ENCODE measurements at regions not wholly inside any gene's neighbourhood (a gene's known extent, or its start where the extent isn't known, plus 50 kb on each side); places are given as distances from the start of the nearest gene placed in this dataset.

- no peak for DNase-seq
These were observed 109.0 kb downstream of the OLFM1 start for GRCh38 chr9:135196474-135196873.

DNA sequence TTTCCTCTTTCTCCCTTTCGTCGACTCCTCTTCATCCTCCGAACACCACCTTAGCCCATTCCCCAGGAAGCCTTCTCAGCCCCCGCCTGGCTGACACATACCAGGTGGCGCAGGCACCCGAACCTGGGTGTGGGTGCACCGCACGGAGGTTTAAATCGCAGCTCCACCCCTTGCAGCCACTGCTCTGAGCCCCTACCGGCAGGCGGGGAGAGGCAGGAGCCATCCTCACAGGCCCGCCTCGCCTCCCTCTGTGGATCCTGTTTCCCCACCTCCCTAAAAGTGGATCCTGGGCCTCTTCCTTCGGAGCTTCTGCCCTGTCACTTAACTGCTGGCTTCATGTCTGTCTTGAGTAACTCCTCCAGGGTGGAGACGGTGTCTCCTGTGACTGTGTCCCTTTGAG is 110.7 kb downstream of the OLFM1 start:
- no peak for DNase-seq

GRCh38 chr9:135198586-135199285 is 111.3 kb downstream of the OLFM1 start:
- no peak for DNase-seq

- no peak for DNase-seq
These were observed 112.0 kb downstream of the OLFM1 start for GRCh38 chr9:135199489-135199888.

DNA sequence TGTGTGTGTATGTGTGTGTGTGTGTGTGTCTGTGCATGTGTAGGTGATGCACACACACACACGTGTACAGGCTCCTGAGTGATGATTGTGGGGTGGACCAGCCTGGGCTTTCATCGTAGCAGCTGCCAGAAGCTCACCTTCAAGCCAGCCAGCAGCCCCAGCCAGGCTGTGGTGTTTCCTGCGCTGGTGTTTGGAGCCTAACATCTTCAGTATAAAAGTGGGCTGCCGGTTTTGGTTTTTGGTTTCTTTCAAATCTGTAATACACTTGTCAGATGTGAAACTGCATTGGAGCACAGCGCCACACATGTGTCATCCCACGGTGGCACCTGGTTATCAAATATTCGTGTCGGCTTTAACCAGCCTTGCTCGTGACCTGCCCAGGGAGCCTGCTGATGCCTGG is 114.2 kb downstream of the OLFM1 start:
- DNase-seq: no peak

DNA sequence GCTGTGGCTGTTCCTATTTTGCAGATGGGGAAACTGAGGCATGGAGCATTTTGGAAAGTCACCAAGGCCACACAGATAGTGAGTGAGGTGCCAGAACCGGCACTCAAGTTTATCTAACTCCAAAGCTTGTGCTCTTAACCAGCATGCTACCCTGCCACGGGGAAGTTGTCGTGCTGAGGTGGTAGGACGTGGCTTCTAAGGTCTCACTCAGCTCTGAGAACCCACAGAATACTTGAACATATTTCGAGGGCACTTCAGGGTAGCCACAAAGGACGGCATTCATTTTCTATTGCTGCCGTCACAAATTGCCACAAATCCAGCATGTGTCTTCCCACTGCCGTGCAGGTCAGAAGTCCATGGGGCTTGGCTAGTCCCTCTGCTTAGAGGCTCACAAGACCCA is 116.7 kb downstream of the OLFM1 start:
- DNase-seq: no peak

- DNase-seq: no peak
These were observed 121.7 kb downstream of the OLFM1 start for GRCh38 chr9:135209136-135209535.

GRCh38 chr9:135209852-135210251 is 122.4 kb downstream of the OLFM1 start:
- DNase-seq: no peak

- no peak for DNase-seq
These were observed 123.4 kb downstream of the OLFM1 start for GRCh38 chr9:135210676-135211523.

DNA sequence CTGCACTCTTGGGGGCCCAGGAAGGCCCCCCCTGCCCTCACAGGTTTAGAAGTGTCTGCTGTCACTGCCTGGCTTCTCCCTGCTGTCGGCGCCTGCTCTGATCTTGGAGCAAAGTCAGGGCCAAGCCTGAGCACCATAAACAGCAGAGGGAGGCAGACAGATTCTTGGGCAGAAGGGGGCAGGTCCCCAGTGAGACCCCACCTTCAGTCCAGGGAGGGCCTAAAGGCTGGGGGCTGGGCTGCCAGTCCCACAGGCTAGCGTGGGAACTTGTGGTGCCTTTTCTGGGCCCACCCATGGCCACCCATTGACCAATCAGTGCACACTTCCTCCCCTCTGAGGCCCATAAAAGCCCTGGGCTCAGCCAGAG is 124.0 kb downstream of the OLFM1 start:
- no peak for DNase-seq

- DNase-seq: no peak
These were observed 125.5 kb downstream of the OLFM1 start for GRCh38 chr9:135212961-135213360.

DNA sequence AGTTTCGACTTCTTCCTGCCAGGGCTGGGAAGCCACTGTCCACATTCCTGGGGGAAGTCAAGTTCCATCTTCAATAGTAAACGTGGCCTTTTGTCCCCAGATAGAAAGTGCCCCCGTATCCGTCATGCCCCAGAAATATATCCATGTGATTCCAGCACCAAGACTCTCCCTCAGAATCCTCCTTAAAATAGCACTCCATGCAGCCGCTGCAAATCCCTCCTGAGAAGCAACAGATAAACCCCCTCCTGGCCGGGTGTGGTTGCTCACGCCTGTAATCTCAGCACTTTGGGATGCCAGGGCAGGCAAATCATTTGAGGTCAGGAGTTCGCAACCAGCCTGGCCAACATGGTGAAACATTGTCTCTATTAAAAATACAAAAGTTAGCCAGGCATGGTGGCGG is 126.1 kb downstream of the OLFM1 start:
- DNase-seq: no peak

- no peak for DNase-seq
These were observed 126.7 kb downstream of the OLFM1 start for GRCh38 chr9:135214054-135214640.

DNA sequence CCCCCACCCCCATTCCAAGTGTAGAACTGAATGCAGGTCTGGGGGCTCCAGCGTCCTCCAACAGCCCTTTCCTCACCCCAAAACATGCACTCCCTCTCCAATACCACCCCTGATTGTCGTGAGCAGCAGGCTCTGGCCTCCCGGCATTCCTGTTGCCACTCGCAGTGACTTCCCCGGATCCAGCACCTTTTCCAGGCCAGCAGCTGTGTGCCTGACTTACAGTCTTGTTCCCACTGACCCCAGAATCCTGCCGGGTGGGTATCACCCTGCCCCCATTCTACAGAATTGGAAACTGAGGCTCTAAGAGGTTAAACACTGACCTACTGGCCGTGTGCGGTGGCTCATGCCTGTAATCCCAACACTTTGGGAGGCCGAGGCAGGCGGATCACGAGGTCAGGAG is 127.2 kb downstream of the OLFM1 start:
- no peak for DNase-seq

DNA sequence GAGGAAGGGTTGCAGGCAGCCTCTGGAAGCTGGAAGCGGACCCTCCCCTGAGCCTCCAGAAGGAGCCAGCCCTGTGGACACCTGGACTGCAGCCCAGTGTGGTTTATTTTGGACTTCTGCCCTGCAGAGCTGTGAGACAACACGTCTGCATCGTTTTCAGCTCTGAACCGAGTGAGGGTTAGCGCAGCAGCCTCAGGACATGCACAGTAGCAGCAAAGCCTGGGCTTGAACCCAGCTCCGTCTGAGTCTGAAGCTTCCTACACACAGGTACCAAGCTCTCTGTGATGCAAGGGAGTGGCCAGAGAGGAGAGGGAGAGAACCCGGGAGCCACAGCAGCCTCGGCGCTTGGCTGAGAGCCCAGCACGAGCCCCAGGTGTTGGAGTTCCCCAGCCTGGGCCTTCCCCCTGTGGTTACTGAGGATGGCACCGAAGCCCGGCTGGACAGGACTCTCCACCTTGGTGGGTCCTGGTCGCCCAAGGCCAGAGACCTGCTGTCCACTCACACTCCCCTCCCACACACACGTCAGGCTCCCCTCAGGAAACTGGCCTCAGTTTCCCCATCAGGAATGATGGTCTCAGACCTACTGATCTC is 128.2 kb downstream of the OLFM1 start:
- DNase-seq: no peak

- DNase-seq: no peak
These were observed 128.8 kb downstream of the OLFM1 start for GRCh38 chr9:135216236-135216635.

DNA sequence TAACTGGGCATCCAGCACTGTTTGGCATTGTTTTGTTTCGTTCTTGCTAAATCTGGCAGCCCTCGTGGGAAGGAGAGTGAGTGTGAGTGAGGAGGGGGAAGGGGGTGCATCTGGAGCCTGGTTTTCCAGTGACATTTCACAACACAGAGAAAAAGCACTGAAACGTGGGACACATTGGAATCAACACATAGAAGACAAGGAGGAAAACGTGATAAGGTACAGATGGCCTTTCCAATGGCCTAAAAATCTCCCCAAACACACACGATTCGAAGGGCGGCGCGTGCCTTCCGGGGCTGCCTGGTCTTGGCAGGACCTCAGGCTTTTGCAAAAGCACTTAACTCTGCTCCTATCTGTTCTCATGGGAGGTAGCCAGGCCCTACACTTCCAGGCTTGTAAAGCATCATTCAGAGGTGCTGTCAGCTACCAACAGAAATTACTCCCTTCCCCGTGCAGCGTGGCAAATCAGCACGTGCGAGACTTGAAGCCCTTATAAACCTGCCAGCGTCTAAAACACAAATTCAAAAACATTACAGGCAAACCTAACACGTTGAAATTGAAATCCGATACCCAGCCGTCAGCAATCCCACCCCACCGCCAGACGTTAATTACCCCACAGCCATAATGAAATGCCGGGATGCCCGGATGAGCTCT is 129.4 kb downstream of the OLFM1 start:
- DNase-seq: no peak

DNA sequence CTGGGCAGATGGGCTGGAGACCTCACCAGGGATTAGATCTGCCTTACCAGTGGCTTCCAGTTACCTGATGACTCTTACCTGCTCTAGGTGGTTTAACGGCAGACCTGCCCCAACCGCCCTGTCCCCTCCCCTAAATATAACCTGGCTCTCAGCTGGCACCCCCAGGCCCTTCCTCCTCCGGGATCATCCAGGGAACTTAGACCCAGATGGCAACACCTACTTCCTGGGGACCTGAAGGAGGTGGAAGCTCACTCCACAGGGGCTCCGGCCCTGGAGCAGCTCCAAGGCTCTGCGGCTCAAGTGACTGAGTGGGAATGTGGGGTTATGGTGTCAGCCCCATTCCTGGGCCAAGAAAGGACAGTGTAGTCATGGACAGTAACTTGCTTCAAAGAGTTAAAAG is 130.4 kb downstream of the OLFM1 start:
- no peak for DNase-seq

GRCh38 chr9:135218331-135219225 is 131.1 kb downstream of the OLFM1 start:
- DNase-seq: no peak

- no peak for DNase-seq
These were observed 132.5 kb downstream of the OLFM1 start for GRCh38 chr9:135219676-135220600.
